Peyer's patch (tissue), 4 donors: ENCODE measurements at regions not wholly inside any gene's neighbourhood (a gene's known extent, or its start where the extent isn't known, plus 50 kb on each side); places are given as distances from the start of the nearest gene placed in this dataset.

Experiments used
- DNase-seq, 3 donors: peaks; one replicate each; pipeline ENCODE4 v3.0.0-alpha.2; 2017 to 2019
- H3K27ac ChIP-seq, 4 donors: fragments of 200-600 bp; sonication (generic); one replicate each; pipeline ENCODE4 v1.5.1; 2016 to 2019
- H3K27me3 ChIP-seq, 2 donors: fragments of 200-600 bp; sonication (generic); one replicate each; pipeline ENCODE4 v1.5.1; 2019
- H3K36me3 ChIP-seq, 3 donors: fragments of 200-600 bp; sonication (generic); one replicate each; pipeline ENCODE4 v1.5.1; 2016 to 2019
- H3K4me1 ChIP-seq, 4 donors: fragments of 200-600 bp; sonication (generic); one replicate each; pipeline ENCODE4 v1.5.1; 2016 to 2019
- H3K4me3 ChIP-seq, 4 donors: fragments of 200-600 bp; sonication (generic); 1 replicate in 3 of 4; 2 replicates in 1 of 4; pipeline ENCODE4 v1.5.1; 2016 to 2019; ENCODE audit warnings: mild to moderate bottlenecking in 1 of 4
- H3K9me3 ChIP-seq, 4 donors: fragments of 200-600 bp; sonication (generic); one replicate each; pipeline ENCODE4 v1.5.1; 2016 to 2019; ENCODE audit warnings: mild to moderate bottlenecking in 1 of 4
- CTCF ChIP-seq, 6 experiments: fragments of 450-650 bp in 4 of 6; fragments of 200-600 bp in 2 of 6; sonication (generic) in 1 of 6; IDR thresholded peaks; one replicate each; pipeline ENCODE4 v1.5.1; 2017 to 2019; ENCODE audit warnings: antibody characterized with exemption in 6 of 6, mild to moderate bottlenecking in 3 of 6, moderate library complexity in 1 of 6
- POLR2A ChIP-seq, 2 donors: fragments of 450-650 bp; IDR thresholded peaks; one replicate each; pipeline ENCODE4 v1.5.1; 2017; ENCODE audit warnings: antibody characterized with exemption in 2 of 2, mild to moderate bottlenecking in 2 of 2, moderate library complexity in 2 of 2

GRCh38 chr5:105806596-105806995, 1864.1 kb downstream of the EFNA5 start:
- TF ChIP-seq CTCF (IDR thresholded peaks at IDR 0.05) (no peak), POLR2A (IDR thresholded peaks at IDR 0.05) (no peak)

GRCh38 chr5:105803431-105803830, 1867.3 kb downstream of the EFNA5 start:
- Histone ChIP-seq H3K4me1 (no peaks in the 10 kb centered on the region), H3K27me3 (no peaks in the 10 kb centered on the region), H3K36me3 (no peaks in the 10 kb centered on the region), H3K4me3 (no peak overlapping the region), H3K27ac (no peak overlapping the region), H3K9me3 (no peaks in the 10 kb centered on the region)
- TF ChIP-seq CTCF (IDR thresholded peaks at IDR 0.05) = no peak
- no peak for TF ChIP-seq POLR2A (IDR thresholded peaks at IDR 0.05)
- DNase-seq = no peak

More at GRCh38 chr5:105806596-105806995, 1864.1 kb downstream of the EFNA5 start:
- no peaks in the 10 kb centered on the region for H3K36me3 ChIP-seq
- no peak overlapping the region for H3K27ac ChIP-seq
- DNase-seq = no peak
- no peaks in the 10 kb centered on the region for H3K4me1 ChIP-seq
- H3K4me3 ChIP-seq = no peak overlapping the region
- H3K27me3 ChIP-seq = no peaks in the 10 kb centered on the region
- no peaks in the 10 kb centered on the region for H3K9me3 ChIP-seq

GRCh38 chr5:105794578-105794977, 1876.2 kb downstream of the EFNA5 start:
- no peaks in the 10 kb centered on the region for H3K9me3 ChIP-seq
- no peaks in the 10 kb centered on the region for H3K27me3 ChIP-seq
- no peak overlapping the region for H3K4me3 ChIP-seq
- no peaks in the 10 kb centered on the region for H3K36me3 ChIP-seq
- H3K4me1 ChIP-seq = no peaks in the 10 kb centered on the region
- DNase-seq = no peak
- no peak overlapping the region for H3K27ac ChIP-seq
- no peak for TF ChIP-seq POLR2A (IDR thresholded peaks at IDR 0.05)
- no peak for TF ChIP-seq CTCF (IDR thresholded peaks at IDR 0.05)

- Histone ChIP-seq H3K9me3 (no peaks in the 10 kb centered on the region), H3K4me3 (no peak overlapping the region), H3K36me3 (no peaks in the 10 kb centered on the region), H3K27ac (no peak overlapping the region), H3K27me3 (no peaks in the 10 kb centered on the region), H3K4me1 (no peaks in the 10 kb centered on the region)
- TF ChIP-seq POLR2A (IDR thresholded peaks at IDR 0.05) (no peak), CTCF (IDR thresholded peaks at IDR 0.05) (no peak)
- no peak for DNase-seq
Measured at GRCh38 chr5:105789246-105789645, 1881.5 kb downstream of the EFNA5 start.

GRCh38 chr5:105783811-105784210, 1886.9 kb downstream of the EFNA5 start:
- H3K9me3 ChIP-seq = no peaks in the 10 kb centered on the region
- DNase-seq = no peak
- H3K27me3 ChIP-seq = no peaks in the 10 kb centered on the region
- no peak overlapping the region for H3K27ac ChIP-seq
- H3K4me3 ChIP-seq = no peak overlapping the region
- H3K4me1 ChIP-seq = no peaks in the 10 kb centered on the region
- TF ChIP-seq CTCF (IDR thresholded peaks at IDR 0.05) = no peak
- no peak for TF ChIP-seq POLR2A (IDR thresholded peaks at IDR 0.05)
- no peaks in the 10 kb centered on the region for H3K36me3 ChIP-seq

GRCh38 chr5:105782501-105782900, 1888.2 kb downstream of the EFNA5 start:
- Histone ChIP-seq H3K9me3 (no peaks in the 10 kb centered on the region), H3K36me3 (no peaks in the 10 kb centered on the region), H3K4me1 (no peaks in the 10 kb centered on the region), H3K27me3 (no peaks in the 10 kb centered on the region), H3K4me3 (no peak overlapping the region), H3K27ac (no peak overlapping the region)
- no peak for DNase-seq
- TF ChIP-seq CTCF (IDR thresholded peaks at IDR 0.05) = no peak
- TF ChIP-seq POLR2A (IDR thresholded peaks at IDR 0.05) = no peak
